ENCODE measurements at regions not wholly inside any gene's neighbourhood (a gene's known extent, or its start where the extent isn't known, plus 50 kb on each side); places are given as distances from the start of the nearest gene placed in this dataset.

DNA sequence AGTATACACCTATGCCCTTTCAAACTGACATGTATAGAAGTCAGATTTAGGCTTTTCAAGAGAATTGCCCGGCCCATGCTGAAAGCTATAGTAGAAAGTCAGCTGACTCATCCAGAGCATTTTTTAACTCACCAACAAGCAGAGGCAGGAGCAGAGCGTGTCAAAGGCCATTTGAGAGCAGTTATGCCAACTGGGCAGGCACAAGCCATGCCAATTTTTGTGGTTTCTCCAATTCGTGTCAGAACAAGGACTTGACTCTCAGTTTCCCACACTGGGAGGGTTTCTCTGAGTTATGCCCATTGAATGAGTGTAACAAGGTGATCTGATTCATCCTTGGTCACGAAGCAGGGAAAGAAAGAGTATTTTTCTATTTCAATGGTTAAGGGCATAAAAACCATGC is 403.3 kb upstream of the THBS1 start:
- TF ChIP-seq, protein P1, sequence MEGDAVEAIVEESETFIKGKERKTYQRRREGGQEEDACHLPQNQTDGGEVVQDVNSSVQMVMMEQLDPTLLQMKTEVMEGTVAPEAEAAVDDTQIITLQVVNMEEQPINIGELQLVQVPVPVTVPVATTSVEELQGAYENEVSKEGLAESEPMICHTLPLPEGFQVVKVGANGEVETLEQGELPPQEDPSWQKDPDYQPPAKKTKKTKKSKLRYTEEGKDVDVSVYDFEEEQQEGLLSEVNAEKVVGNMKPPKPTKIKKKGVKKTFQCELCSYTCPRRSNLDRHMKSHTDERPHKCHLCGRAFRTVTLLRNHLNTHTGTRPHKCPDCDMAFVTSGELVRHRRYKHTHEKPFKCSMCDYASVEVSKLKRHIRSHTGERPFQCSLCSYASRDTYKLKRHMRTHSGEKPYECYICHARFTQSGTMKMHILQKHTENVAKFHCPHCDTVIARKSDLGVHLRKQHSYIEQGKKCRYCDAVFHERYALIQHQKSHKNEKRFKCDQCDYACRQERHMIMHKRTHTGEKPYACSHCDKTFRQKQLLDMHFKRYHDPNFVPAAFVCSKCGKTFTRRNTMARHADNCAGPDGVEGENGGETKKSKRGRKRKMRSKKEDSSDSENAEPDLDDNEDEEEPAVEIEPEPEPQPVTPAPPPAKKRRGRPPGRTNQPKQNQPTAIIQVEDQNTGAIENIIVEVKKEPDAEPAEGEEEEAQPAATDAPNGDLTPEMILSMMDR (IDR thresholded peaks at IDR 0.05; ENCODE audit: insufficient read depth, low read length, poor library complexity, severe bottlenecking): no peak
- no peak for TF ChIP-seq EZH2phosphoT487 (conservative IDR thresholded peaks at IDR 0.05; ENCODE audit: low read length)

Measured in SU-DHL-6 (cell line).